GM18858 (cell line): ENCODE measurements at regions not wholly inside any gene's neighbourhood (a gene's known extent, or its start where the extent isn't known, plus 50 kb on each side); places are given as distances from the start of the nearest gene placed in this dataset.

Experiments used
- ATAC-seq: cut with Tn5 transposase; IDR thresholded peaks from one replicate; pipeline ENCODE4 v1.9.1; 2021; ENCODE audit not compliant: unreplicated experiment

DNA sequence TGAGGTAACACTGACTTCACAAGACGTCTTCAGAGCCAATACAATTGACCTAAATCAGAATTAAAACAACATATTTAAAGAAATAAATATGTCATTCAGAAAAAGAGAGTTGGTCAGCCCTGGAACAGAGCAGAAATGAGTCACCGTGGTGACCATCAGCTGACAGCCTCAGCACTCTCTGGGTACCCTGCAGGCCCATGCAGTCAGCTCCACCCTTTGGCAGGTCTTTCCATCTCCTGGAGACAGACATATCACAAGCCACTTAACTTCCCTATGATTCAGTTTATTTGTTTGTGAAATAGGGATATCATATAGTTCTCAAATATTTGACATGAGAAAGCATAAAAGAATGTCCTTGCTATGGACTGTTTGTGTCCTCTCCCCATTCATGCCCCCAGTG lies 151.6 kb upstream of the MEF2C start:
- no peak for ATAC-seq

DNA sequence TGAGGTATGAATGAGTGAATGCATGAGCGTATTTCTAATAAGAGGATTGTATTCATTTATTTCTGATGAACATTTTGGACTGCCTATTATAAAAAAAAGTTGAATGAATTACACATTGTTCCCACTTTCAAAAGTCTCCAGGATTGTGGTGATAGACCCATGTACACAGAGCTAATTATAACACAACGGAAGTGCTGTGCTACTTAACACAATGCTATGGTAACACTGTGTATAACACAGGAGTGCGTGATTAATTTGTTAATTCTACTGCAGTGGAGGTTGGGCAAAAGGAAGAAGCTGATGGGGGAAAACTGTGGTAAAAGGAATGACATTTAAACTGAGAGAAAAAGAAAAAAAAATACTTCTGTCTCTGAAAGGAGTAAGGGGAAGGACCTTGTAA lies 147.8 kb upstream of the MEF2C start:
- ATAC-seq: no peak

- ATAC-seq: no peak
Observed at GRCh38 chr5:89028595-89029285, 145.8 kb upstream of the MEF2C start.

DNA sequence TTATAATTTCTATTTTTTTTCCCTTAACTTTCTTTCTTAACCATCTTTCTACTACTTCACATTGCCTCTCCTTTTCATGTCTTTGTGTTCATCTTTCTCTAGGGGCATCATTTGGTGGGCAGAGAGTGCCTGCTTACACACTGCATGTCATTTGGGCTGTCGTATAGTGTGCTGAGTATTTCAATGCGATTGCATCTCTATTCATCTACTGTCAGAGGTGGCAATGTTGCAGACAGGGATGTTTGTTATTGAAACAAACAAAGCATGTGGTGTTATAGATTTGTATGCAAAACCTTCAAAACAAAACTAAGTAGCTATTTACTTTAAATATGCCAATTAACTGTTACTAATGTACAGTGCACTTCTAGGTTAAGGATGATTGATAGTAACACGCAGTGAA lies 141.1 kb upstream of the MEF2C start:
- no peak for ATAC-seq

DNA sequence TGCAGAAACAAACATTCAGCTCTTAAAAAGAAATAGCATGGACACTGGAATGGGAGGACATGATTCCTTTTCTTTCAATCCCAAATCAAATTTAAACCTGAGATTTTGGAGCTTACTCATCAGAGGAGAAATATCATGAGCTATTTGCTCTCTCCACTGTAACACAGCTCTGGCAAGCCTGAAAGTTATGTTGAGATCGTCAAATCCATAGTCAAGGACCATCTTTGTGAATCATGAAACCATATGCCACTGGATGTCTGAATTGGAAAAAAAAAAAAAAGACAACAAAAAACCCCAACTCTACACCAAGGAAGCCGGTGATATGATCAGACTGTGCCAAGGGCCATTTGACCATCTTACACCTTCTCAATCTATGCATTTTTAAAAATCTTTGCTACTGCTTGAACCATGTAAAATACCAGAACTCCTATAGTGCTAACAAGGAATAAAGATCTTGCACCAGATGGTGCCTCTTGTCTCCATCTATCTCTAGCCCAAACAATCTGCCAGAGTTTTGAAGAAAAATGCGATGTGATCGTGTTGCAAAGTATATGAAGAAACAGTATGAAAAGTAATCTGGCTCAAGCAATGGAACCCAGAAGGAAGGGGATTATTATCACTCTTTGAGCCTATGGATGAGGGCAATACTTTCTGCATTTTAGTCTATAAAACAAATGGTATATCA lies 138.1 kb upstream of the MEF2C start:
- ATAC-seq: no peak

GRCh38 chr5:89016741-89017303 lies 133.8 kb upstream of the MEF2C start:
- ATAC-seq: no peak

- ATAC-seq: no peak
Observed at GRCh38 chr5:89015409-89015808, 132.4 kb upstream of the MEF2C start.

DNA sequence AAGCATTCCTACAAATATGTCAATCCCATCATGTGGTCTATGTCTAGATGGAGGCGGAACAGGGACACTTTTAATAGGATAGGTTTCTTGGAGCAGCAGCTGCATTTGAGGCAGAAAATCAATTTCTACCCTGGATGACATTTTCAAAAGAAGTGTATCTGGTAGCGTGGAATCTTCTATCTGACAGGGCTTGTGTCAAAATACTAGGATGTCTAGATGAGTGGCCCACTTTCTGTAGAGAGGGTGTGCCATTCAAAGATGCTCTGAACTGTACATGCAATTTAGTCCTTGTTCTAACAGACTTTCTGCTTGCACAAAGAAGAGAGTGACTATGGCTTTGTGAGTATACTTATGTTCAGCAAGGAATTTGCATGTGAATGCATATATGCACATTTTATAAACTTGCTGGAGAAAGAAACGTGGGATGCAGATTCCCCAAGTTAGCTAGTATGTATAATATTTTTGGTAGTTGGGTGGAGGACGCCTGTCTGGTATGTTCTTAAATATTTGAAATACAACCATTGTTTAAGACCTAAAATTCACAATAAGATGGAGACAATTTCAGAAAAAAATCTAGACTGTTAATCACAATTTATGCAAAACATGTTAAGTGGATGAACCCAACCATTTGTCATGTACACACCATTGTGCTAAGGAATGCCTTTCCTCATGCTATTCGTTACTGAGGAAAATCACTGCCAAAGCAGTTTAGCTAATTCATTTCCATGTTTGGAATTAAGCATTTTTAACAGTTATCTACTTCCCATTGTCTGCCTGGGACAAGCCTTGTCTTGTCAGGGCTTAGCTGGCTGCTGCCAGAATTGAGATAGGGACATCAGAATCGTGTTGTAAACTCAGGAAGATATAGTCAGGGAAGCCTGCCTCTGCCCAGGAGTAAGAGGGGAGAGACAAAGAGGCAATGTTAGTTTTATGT lies 129.1 kb upstream of the MEF2C start:
- no peak for ATAC-seq

DNA sequence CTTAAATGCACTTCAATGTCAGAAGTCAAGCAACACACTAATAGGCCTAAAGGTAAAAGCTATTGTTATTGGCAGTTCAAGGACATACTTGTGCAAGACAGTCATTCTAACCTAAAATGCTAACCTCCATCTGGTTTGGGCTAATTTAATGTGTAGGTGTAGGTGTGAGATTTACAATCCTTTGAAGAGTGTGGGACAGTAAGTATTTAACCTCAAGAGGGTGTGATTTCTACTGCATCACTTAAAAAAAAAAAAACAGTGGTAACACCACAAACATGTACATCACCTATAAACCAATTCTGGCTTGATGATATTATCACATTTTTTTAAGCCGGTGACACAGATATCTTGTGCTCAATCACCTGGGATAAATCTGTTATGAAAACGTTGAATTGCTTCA lies 127.5 kb upstream of the MEF2C start:
- ATAC-seq: no peak

- ATAC-seq: no peak
Observed at GRCh38 chr5:89008291-89008690, 125.3 kb upstream of the MEF2C start.

- ATAC-seq: no peak
Observed at GRCh38 chr5:89005990-89006389, 123.0 kb upstream of the MEF2C start.

DNA sequence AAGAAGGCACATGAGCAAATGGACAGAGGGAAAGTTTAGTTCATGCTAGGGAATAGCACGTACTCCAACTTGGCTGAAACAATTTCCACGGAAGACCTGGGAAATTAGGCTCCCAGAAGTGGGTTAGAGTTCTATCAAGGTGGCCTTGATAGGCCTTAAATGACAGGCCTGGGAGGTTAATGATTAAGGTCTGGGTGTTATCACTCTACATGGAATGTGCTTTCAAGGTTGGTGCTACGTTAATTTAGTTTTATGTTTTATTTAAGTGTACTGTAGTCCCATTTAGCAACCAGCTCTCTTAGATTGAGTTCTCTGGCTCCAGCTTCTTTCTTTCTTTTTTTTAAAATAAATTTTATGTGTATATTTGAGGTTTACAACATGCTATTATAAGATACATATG lies 121.4 kb upstream of the MEF2C start:
- ATAC-seq: no peak

GRCh38 chr5:89003563-89004036 lies 120.6 kb upstream of the MEF2C start:
- no peak for ATAC-seq

GRCh38 chr5:88999853-89000252 lies 116.9 kb upstream of the MEF2C start:
- ATAC-seq: no peak

GRCh38 chr5:88997937-88998336 lies 115.0 kb upstream of the MEF2C start:
- ATAC-seq: no peak

DNA sequence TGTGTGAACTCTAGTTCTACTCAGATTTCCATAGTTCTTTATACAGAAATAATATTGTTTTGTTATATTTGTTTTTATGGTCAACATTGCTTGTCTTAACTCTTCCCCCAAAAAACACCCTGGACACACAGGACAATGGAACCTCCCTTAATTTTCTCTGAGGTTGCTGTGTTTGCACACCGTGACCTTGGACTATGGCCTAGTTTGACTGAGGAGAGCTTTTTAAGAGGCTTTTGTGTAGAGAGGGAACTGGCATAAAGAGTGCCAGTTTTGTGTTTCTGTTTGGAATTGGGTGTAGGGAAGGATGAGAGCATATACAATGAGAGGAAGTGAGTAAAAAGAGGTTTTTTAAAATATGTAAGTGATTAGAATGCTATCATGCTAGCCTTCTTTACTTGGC lies 101.1 kb upstream of the MEF2C start:
- ATAC-seq: no peak

DNA sequence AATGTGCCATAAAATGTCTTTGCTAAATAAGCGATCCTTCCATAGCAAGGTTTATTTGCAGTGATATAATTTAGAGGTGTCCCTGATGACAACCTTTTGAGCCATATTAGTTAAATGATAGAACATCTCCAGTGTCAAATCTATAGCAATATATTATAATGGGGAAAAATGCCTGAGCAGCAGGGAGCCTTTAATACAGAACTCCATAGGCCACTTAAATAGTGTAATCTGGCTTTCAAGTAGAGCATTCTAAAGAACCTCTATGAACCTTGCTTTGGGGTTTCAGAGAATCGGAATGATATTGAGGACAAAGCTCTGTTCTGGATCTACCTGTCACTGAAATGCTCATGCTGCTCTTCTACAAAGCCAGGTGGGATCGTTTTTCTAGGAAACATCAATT lies 96.7 kb upstream of the MEF2C start:
- ATAC-seq: no peak

DNA sequence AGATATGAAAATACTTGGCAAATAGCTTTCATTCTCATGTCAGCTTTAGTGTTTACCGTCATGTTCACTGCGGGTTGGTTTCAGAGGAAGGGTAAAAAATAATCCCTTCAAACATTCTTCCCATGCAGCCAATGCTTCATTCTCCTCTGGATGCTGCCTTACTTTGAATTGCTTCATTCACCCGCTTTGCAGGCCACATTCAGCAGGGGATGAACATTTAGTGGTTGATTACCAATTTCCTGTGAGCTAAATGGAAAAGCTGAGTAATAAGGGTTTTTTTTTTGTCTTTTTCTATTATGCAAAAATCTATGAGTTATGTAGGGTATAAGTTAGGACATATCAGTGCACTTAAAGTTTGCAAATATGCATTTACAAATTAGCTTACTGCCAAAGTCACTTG lies 96.3 kb upstream of the MEF2C start:
- ATAC-seq: peak; percentile 72

DNA sequence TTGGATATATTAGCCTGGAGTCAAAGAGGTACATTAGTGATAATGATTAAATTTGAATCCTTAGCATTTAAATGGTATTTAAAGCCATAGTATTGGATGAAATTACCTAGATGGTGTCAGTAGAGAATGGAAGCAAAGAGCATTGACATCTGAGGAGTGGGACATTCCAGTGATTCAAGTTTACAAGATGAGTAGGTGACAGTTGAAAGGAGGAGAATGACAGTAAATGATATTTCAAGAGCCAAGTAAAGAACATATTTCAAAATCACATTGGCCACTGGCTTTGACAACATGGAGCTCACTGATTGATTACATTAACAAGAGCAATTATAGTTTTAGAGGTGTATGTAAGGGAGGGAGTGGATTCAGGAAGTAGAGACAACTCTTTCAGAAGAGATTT lies 93.9 kb upstream of the MEF2C start:
- no peak for ATAC-seq

DNA sequence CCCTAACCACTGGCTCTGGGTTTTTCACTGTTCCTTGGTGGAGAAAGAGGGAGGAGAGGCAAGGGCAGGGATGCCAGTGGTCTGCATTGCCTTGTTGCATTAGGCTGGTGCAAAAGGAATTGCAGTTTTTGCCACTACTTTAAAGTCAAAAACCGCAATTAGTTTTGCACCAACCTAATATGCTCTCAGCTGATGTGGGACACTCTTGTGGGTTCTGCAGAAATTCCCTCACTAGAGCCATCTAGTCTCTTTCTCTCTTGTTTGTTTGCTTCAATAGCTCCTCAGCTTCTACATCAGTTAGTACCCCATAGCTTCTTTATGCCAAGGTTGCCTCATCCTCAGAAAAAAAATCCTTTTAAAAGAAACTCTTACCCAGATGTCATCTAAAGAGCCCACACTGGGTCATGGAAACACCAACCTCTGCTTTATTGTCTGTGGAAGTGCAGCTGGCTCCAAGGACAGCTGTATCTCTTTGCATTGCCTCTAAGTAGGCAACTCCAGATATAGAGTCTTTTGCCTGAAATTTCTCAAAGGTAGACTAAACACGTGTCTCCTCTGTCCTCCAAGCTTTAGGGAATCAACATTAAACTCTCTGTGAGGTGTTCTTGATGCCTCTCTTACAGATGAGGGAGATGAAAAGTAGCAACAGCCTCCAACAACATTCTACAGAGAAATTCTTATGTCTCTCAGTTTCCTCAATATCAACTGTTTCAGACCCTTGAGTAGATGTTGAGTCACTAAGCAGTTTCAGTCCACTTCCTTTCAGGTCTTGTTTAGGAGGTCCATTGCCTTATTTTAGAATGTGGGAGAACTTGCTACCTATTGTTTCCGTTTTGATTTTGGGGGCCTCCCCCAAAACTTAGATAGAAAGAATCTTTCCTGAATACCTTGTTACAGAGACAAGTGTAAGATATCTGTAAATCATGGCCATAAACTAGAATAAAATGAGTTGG lies 84.9 kb upstream of the MEF2C start:
- ATAC-seq: peak; percentile 79
